ENCODE measurements at regions not wholly inside any gene's neighbourhood (a gene's known extent, or its start where the extent isn't known, plus 50 kb on each side); places are given as distances from the start of the nearest gene placed in this dataset.

DNA sequence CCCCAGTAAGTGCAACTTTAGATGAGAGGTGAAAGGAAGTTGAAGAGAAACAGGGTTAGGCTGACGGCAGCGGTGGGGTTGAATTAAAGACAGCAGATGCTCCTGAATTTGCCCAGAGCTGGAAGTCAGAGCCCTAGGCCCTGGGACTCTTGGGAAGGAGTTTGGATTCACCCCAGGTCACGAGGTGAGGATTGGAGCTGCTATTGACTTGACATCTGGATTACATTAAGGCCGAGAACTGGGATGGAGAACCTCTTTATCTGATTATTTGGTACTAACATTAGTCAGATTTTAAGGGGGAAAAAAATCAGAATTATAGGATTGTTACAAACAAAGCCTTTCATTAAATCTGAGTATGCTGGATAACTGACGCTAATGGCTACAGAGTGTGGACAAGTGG, 367.2 kb downstream of the ZNF536 start:
- no peak for DNase-seq (ENCODE audit: low read depth)
- TF ChIP-seq, protein P1, sequence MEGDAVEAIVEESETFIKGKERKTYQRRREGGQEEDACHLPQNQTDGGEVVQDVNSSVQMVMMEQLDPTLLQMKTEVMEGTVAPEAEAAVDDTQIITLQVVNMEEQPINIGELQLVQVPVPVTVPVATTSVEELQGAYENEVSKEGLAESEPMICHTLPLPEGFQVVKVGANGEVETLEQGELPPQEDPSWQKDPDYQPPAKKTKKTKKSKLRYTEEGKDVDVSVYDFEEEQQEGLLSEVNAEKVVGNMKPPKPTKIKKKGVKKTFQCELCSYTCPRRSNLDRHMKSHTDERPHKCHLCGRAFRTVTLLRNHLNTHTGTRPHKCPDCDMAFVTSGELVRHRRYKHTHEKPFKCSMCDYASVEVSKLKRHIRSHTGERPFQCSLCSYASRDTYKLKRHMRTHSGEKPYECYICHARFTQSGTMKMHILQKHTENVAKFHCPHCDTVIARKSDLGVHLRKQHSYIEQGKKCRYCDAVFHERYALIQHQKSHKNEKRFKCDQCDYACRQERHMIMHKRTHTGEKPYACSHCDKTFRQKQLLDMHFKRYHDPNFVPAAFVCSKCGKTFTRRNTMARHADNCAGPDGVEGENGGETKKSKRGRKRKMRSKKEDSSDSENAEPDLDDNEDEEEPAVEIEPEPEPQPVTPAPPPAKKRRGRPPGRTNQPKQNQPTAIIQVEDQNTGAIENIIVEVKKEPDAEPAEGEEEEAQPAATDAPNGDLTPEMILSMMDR (IDR thresholded peaks at IDR 0.05; ENCODE audit: insufficient read depth, low read depth, low read length) = no peak

DNA sequence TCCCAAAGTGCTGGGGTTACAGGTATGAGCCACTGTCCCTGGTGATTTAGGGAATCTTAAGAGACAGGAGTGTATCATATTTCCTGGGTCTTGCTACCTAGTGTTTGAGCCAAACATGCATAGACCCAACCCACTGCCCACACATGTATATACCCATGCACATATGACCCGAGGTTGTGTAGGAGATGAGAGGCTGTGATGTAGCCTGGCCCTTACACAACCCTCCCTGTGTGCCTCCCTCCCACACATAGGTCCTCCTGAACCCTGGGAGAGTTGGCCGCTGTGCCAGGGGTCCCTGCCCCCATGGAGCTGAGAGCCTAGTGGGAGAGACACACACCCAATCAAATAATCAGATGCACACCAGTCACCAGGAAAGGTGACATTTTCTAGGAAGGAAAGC, 365.9 kb downstream of the ZNF536 start:
- TF ChIP-seq, protein P1 (IDR thresholded peaks at IDR 0.05; ENCODE audit: insufficient read depth, low read depth, low read length) = no peak
- no peak for DNase-seq (ENCODE audit: low read depth)
- H3K4me3 ChIP-seq (ENCODE audit: low read depth, low read length) = no peak overlapping the region

More for the DNA sequence above, 367.2 kb downstream of the ZNF536 start:
- no peak overlapping the region for H3K4me3 ChIP-seq (ENCODE audit: low read depth, low read length)

DNA sequence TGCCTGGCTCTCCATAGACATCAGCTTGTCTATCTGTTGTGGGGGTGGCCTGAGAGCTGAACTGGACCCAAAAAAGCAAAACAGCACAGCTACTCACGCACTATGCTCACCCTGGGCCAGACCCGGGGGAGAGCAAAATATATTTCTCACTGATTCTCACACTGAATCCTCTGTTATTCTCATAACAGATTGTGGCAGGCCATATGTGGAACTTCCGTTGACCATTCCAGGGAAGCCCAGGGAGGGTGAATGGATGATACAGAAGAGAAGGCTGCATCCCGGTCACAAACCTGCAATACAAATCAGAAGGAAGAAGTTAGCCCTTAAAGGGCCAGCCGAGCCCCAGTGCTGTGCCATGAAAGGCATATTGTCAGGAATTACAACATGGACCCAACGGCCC, 362.5 kb downstream of the ZNF536 start:
- H3K4me3 ChIP-seq (ENCODE audit: low read depth, low read length) = no peak overlapping the region
- no peak for DNase-seq (ENCODE audit: low read depth)
- TF ChIP-seq, protein P1 (IDR thresholded peaks at IDR 0.05; ENCODE audit: insufficient read depth, low read depth, low read length) = no peak

DNA sequence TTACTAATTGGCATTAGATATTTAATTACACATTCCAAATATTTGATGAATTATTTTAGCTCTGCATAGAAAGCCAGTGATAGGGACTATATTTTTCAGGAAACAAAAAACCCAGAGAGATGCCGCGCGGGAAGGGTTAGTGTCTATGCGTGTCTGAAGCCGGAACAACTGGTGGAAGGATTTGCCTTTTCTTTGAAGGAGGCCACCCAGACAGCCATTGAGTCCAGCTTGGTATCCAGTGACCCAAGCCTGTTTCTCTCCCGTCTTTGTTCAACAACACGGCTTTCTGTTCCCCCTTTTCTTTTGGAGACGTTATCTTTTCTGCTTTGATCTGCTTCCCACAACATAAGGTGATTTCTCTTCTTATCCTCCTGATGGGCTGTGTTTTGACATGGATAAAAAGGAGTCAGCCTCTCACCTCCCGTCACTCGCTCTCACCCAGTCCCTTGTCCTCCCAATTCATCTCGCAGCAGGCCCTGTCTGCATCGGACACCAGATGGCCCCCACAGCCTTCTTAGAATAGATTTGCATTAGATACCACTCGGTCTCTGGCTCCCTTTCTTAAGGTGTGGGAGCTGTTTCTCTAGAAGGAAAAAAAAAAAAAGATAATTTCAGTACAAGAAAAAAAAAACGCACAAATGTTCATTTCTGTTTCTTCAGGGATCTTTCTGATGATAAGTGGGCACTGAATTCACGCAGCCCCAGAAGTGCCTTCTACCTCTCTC, 361.8 kb downstream of the ZNF536 start:
- no peak overlapping the region for H3K4me3 ChIP-seq (ENCODE audit: low read depth, low read length)
- TF ChIP-seq, protein P1 (IDR thresholded peaks at IDR 0.05; ENCODE audit: insufficient read depth, low read depth, low read length) = no peak
- no peak for DNase-seq (ENCODE audit: low read depth)

DNA sequence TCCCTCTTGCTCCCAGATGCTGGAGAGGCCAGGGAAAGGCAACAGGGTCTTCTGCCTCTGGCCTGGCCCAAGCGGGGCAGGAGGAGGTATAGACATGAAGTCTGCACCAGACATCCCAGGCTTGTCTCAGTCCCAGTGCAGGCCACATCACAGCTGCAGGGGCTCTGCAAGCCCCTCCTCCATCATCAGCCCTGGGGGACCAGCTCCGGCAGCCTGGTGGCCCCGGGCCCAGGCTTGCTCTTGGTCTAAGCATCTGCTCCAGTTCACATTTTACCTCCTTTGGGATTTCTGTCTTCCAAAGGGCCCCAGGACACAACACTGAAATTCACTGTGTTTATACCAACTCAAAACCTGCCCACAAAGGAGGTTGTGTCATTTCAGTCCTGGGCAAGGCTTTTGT, 359.4 kb downstream of the ZNF536 start:
- no peak for DNase-seq (ENCODE audit: low read depth)
- TF ChIP-seq, protein P1 (IDR thresholded peaks at IDR 0.05; ENCODE audit: insufficient read depth, low read depth, low read length) = no peak

DNA sequence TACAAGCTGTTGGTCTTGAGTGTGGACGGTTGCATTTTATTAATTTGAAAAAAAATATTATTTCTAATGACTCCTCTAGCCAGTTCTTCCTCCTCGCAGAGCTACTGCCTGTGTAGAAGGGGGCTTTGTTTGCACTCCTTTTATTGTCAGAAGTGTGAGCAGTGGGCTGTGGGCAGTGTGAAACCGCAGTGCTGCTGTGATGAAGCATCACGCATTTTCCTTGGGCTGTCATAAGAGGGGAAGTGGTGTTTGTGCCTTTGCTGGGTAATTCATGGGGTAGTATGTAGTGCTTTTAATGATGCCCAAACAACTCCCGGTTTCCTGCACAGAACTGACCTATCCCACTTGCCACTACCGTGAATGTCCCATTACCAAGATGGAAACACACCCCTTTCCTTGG, 357.3 kb downstream of the ZNF536 start:
- no peak for DNase-seq (ENCODE audit: low read depth)
- TF ChIP-seq, protein P1 (IDR thresholded peaks at IDR 0.05; ENCODE audit: insufficient read depth, low read depth, low read length) = no peak
- H3K4me3 ChIP-seq (ENCODE audit: low read depth, low read length) = no peak overlapping the region

More for the DNA sequence above, 359.4 kb downstream of the ZNF536 start:
- no peak overlapping the region for H3K4me3 ChIP-seq (ENCODE audit: low read depth, low read length)

DNA sequence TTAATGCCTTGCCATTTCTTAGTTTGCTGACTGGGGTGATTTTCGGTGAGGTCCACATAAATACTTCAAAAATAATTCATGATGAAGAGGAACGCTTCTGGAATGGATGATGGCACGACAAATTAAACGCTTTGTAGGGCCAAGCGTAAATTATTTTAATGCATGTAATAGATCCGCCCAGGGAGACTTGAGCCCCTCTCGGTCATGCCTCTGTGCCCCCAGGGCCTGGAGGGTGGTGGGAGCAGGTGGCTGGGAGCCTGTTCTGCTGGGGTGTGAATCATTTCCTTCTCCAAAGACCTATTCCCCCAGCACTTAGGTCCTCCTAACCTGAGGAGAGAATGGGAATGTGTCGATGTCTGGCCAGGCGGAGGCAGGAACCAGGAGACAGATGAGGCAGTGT, 350.6 kb downstream of the ZNF536 start:
- H3K4me3 ChIP-seq (ENCODE audit: low read depth, low read length) = no peak overlapping the region
- TF ChIP-seq, protein P1 (IDR thresholded peaks at IDR 0.05; ENCODE audit: insufficient read depth, low read depth, low read length) = no peak
- DNase-seq (ENCODE audit: low read depth) = no peak

Data from fibroblast of villous mesenchyme (primary cell).